Mammary epithelial cell (primary cell): ENCODE measurements at regions not wholly inside any gene's neighbourhood (a gene's known extent, or its start where the extent isn't known, plus 50 kb on each side); places are given as distances from the start of the nearest gene placed in this dataset.

ENCODE experiments used
- EZH2 ChIP-seq: IDR thresholded peaks from 2 replicates; pipeline ENCODE4 v1.6.1; 2012; ENCODE audit warnings: low read length, inconsistent platforms, borderline replicate concordance
- TF ChIP-seq, protein P1 (sequence below), 2 donors: IDR thresholded peaks in 1 of 2; conservative IDR thresholded peaks in 1 of 2; 2 replicates each; pipeline ENCODE4 v1.5.1; 2011 to 2012; ENCODE audit warnings: inconsistent platforms in 2 of 2, low read length in 2 of 2, mild to moderate bottlenecking in 2 of 2, control low read depth in 1 of 2, low read depth in 1 of 2; ENCODE audit not compliant: insufficient read depth in 1 of 2; ENCODE audit errors: extremely low read depth in 1 of 2

DNA sequence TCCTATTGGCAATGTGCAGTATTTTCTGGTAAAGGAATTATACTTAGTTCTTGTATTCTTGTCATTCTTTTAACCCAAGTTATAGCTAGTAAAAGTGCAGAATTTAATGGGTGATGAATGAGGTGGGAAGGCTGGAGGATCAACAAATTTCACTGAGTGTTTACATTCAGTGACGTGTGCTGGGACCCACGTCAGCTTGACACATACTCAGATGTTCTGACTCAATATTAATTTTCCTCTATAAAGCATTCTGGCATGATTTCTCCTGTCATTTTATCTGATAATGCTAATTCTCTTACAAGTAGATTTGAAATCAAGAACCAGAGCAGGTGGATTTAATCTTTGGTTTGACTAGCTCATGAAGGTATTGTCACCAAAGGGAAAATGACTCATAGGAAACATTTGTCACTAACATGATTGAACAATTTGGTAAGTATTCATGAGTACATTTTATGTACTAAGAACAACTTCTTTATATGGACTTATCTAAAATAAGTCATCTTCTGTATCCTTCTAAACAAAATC is 71.0 kb upstream of the SYNPR start:
- TF ChIP-seq, protein P1, sequence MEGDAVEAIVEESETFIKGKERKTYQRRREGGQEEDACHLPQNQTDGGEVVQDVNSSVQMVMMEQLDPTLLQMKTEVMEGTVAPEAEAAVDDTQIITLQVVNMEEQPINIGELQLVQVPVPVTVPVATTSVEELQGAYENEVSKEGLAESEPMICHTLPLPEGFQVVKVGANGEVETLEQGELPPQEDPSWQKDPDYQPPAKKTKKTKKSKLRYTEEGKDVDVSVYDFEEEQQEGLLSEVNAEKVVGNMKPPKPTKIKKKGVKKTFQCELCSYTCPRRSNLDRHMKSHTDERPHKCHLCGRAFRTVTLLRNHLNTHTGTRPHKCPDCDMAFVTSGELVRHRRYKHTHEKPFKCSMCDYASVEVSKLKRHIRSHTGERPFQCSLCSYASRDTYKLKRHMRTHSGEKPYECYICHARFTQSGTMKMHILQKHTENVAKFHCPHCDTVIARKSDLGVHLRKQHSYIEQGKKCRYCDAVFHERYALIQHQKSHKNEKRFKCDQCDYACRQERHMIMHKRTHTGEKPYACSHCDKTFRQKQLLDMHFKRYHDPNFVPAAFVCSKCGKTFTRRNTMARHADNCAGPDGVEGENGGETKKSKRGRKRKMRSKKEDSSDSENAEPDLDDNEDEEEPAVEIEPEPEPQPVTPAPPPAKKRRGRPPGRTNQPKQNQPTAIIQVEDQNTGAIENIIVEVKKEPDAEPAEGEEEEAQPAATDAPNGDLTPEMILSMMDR (conservative IDR thresholded peaks at IDR 0.05 in 1 of 2, IDR thresholded peaks at IDR 0.05 in 1 of 2; ENCODE audit: extremely low read depth in 1 of 2, insufficient read depth in 1 of 2, low read depth in 1 of 2, low read length in 2 of 2), result no peak
- no peak for TF ChIP-seq EZH2
